Right kidney (tissue), 1 donor: ENCODE measurements at regions not wholly inside any gene's neighbourhood (a gene's known extent, or its start where the extent isn't known, plus 50 kb on each side); places are given as distances from the start of the nearest gene placed in this dataset.

Experiments used
- DNase-seq: peaks from one replicate; pipeline ENCODE4 v3.0.0-alpha.2; 2016

DNA sequence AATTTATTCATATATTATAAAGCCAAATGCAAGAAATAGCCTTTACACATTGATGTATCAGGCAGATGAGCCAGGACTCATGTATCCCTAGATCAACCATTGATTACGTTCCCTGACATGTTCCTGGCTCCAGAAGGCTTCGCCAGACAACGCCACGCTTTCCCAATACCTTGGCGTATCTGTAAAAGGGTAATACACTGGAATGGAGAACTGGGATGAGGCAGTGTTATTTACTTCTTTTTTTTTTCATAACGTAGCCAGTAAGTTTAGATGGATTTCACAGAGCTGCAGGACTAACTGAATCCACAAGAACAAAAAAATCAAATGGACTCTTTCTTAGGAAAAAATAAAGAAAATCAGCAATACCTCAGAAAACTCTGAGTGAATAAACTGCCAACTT, 588.1 kb upstream of the SEMA3D start:
- DNase-seq: no peak

DNA sequence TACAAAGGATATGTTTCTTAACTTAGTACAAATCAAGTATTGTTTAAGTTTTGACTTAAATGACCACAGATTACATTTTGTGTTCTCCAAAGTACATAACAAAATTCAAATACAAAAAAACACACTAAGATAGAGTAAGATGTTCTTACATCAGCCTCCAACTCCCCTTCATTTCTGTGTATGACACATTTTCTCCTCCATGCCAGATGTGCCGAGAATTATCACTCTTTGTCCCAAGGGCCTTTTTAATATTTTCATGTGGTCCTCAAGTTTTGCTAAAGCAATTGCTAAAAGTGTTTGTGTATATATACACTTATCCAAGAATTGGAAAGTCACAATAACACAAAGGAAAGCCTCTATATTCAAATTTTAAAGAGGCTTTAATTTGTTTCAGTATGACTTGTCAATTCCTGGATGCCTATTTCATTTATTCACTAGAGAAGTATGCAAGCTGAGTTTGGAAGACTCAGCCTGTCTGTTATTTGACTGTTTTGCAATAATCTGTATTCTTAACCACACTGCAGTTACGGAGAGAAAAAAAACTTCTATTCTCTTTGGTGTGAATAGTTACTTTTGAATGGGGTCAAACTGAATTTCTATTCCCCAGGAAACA, 586.4 kb upstream of the SEMA3D start:
- DNase-seq: no peak

DNA sequence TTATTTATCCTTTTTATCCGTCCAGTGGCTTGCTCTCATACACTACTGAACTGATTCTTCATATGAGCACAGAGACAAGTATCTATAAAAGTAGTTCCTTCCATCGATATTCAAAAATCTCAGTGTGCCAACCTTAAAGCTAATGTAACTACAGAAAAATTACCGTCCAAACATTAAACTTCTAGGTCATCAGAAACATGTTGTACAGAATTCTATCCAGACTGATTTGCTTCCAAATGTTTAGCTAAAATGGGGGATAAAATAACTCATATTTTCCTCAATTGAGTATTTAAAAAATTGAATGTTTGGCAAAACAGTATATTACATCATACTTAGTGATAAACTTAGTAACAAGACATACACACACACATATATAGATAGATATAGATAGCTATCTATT, 584.7 kb upstream of the SEMA3D start:
- DNase-seq: no peak

DNA sequence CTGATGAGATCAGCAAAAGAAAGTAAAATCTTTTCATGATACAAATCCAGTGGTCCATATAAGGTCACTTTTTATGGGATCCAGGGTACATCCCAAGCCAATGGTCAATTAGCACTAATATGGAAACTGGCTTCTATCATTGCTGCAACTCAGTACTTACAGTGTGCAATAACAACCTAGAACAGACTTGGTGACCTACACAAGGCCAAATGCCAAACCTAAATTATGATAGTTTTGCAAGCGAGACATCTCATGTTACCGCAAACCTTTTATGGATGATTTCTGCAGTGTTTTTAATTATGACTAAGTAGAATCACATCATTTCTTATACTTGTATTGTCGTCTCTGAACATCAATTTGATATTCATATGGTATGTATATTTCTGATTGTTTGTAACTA, 583.5 kb upstream of the SEMA3D start:
- no peak for DNase-seq

DNA sequence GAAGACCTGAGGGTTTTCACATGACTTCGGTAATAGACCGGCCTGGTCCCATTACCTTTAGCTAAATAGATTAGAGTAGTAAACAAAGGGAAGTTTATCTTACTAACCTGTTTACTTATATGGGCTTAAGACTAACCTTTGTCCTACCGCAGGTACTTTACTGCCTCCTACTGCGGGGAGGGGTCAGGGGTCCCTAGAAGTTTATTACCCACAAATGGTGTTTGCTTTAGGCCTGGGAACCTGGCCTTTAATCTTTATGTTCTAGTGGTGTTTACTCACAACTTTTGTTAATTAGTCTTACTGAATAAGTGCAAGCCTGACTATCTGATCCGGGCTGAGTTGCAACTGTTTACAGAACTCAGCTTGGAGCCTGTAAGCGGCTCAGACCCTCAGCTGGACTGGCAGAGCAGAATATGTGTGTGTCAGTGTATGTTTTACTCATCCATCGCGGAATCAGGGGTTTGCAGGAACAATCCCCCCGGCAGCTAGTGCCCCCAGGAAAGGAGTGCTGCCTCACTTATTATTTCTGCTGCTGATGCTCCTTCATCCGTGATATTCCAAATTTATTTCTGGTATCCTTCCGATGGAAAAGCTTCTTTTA, 578.9 kb upstream of the SEMA3D start:
- DNase-seq: no peak

DNA sequence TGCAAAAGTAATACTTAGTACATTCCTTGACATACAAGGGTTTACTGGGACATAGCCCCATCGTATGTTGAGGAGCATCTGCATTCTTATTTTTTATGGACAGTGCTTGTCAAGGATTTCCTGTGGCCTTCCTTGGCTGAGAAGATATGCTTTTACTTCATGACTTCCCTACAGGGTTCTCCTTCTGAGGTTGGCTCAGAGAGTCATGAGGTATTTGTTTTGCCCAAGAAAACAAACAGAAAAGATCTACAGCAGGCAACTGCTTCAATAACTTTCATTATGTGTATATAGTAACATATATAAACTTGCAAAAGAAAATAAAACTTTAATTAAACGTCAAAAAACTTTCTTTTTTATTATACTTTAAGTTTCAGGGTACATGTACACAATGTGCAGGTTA, 577.2 kb upstream of the SEMA3D start:
- no peak for DNase-seq

DNA sequence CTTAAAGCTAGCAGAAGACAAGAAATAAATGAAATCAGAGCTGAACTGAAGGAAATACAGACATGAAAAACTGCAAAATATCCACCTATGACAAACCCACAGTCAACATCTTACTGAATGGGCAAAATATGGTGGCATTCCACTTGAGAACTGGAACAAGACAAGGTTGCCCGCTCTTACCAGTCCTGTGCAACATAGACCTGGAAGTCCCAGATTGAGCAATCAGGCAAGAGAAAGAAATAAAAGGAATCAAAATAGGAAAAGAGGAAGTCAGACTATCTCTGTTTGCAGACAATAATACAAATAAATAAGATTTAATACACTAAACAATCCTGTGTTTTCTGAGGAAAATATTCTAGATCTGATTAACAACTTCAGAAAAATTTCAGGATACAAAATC, 570.5 kb upstream of the SEMA3D start:
- no peak for DNase-seq

DNA sequence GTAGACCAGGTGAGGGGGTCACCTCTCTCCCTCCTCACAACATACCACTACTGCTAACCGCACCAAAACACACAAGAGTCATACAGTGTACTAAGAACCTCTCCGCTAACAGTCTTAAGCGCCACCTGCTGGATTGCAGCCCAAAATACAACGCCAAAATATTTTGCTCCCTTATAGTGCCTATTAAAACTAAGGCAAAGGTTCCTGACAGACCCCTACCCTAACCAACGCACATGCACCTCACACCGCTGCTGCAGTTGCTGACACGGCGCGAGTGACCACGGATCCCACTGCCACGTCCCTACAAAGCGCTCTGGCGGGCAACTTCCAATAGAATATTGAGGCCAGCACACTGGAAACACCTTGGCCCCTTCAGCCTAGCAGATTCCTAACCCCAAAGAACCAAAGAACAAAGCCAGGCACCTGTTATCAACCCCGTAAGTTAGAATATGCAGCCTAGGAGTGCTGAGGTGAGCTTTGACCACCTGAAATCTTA, 563.6 kb upstream of the SEMA3D start:
- no peak for DNase-seq

DNA sequence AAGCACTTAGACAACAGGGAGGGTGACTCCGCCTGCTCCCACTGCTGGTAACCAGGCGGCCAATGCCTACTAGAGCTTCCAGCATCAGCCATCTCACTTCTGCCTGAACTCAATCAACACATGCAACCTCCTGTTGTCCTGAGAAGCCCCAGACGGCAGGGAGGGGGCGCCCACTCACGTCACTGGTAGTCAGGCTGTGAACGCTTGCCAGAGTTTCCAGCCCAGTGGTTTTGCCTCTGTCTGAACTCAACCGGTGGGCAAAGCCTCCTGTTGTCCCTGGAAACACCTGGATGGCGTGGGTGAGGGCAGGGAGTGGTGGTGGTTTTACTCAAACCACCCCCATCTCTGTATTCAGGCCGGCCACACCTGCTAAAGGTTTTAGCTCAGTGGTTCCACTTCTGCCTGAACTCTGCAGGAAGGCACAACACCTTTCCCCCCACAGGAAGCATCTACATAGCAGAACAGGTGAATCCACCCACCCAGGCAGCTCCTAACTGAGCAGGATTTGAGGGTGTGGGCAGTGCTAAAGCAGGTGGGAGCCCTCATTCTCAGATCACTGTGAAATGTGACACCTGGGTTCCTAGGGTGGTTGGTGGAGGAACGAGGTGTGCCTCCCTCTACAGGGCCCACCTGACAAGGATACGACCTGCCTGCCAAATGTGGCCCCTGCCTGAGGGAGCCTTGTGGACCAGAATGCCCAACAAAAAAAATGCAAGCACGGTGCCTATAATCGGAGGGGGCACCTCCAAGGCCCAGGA, 563.0 kb upstream of the SEMA3D start:
- DNase-seq: no peak

DNA sequence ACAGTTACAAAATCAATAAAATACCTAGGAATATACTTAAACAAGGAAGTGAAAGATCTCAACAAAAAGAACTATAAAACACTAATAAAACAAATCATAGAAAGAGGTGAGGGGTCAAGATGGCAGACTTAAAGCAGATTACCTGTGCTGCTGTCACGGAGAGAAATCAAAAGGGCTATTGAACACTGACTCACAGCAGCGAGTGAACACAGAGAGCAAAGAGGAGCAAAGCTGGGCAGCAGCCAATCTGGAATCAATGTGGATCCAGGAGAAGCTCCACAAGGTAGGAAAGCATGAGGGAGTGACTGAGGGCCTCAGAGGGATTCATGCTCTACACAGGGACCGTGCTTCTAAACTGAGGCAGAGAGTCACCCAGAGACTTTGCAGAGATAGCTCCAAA, 562.0 kb upstream of the SEMA3D start:
- DNase-seq: no peak

DNA sequence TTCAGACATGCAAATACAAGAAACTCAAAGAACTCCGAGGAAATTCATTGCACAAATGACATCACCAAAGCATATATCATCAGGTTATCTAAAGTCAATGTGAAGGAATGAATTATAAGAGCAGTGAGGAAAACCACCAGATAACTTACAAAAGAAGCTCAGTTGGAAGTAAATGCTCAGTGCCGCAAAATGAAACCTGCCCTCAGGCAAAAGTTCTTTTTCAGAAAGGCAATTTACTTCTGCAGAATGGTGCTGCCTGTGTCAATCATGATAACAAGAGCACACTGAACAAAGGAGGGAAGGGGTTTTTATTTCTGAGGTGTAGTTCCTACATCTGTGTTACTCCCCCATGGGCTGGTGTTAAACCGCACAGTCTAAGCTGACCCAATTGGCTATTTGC, 550.6 kb upstream of the SEMA3D start:
- DNase-seq: no peak

DNA sequence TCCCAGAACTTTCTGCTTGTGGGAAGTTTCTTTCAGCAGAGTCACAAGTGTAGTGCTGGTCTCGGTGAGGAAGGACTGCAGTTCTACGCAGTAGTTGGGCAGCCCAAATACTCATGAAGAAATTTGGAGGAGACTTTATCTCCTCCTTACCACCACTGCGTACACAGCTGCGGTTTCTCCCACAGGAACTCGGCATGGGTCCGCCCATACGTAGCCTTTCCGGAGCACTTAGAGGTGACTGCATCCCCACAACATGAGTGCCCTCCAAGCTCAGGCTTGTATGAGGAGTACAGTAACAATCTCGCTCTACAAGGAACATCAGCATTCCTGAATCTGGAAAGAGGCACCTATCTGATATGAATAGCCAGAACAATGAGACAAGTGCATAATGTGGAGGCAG, 549.2 kb upstream of the SEMA3D start:
- no peak for DNase-seq

DNA sequence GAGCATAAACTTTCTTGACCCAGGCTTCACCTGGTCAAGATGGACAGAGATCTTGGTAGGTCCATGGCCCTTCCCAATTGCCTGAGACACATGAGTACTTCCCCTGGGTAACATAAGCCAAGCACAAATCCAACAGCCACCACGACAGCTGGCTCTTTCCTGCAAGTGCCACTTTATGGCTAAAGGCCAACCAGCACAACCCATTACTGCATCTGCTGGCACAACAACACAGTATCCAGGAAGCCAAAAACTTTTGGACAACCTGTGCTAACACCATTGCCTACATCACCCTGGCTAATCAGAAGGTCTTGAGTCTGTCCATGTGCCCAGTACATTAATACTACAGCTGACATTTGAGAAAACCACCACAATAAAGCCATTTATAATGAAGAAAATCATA, 548.0 kb upstream of the SEMA3D start:
- DNase-seq: no peak

DNA sequence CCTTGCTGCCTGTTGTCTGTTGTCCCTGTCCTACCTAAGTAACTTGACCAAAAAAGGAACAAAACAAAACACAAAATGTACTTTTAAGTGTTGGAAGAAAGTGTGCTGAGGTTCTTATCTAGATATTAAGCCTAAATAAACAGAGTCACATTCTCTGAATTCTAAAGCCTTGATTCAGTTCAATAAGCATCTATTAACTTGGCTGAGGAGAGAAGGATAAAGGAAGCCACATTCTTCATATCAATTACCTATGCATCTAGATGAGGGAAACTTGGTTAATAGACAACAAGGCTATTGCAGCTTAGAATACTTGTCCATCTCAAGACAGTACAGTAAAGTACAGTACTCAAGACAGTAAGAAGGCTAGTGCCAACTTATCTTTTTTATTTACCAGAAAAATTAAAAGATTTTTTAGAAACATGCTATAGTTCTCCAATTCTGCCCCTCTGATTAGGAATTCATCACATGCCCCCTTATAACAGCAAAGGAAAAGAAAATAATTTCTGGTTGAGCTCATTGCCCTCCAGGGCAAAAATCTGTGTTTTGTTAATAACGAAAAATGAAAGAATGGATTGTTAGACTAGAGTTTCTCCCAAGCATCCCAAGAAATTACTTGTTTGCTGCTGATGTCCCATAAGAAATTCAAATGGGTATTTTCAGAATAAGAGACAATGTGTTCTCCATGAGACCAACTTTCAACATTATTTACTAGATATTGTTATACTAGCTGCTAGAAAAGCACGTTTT, 546.5 kb upstream of the SEMA3D start:
- DNase-seq: no peak

DNA sequence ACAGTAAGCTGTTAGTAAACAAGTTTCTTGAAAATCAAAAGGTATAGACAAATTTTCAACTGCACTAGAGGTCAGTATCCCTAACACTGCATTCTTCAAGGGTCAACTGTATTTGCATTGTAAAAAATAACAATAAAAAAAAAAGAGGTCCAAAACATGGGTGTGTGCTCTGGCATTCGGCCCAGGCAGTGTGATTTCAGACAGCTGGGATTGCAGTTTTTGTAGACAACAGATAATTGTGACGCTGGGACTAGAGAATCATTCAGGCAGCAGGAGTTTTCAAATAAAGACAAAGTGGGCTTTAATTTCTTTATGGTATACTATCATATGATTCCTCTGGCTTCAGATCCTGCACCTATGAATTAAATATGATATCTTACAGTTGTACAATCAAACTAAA, 543.2 kb upstream of the SEMA3D start:
- DNase-seq: no peak

DNA sequence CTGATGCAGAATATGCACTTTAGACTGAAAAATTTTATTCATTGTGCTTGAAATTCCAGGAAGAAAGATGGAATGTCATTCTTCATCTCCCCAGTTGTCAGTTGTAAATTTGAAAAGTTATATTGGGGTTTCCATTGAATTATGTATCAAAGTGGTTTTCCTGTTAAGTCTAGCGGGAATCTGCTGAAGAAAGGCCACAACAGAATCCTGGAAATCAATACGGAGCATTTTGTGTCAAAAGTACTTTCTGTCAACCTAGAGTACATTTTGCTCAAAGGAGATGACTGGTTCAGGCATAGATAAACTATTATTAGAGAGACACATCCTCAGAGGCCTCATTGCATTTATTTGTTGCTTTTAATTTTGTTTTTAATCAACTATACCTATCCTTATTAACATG, 538.2 kb upstream of the SEMA3D start:
- no peak for DNase-seq

DNA sequence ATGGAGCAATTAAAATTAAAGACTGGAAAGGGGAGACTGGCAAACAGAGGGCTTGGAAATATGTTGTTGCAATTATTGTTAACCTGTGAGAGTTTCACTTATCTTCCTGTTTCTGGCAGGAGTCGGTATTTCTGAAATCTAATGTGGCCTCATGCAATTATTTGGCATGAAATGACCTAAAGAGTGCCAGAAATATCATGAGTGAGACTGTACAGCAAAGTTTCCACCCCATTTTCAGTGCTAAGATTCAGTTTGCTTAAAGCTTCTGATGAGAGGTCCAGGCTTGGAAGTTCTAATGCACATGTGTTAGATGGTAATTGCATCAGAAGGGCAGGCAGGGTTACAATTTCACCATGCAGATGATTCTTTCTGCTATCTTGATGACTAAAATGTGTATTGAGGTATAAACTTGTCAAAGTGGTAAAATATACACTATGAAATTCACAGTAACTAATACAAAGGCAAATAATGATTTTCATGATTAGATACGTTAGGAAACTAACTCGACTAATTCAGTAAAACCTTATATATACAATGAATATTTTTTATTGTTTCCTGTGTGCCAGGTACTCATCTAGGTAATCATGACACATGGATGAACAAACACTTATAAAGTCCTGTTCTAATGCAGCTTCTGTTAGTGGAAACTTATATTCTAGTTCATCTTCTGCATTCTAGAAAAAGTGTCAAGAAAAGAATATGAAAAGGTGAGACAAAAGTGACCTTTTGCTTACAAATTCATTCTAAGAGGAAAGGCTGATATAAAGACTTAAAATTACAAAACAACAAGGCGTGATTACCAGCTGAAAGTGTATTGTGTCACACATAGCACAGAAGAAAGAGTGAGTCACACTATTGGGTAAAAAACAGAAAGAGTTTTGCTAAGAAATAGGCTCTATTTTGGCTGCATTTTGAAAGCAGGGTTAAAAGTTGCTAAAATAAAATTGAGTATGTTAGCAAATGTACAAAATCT, 533.4 kb upstream of the SEMA3D start:
- peak; percentile 8 for DNase-seq

DNA sequence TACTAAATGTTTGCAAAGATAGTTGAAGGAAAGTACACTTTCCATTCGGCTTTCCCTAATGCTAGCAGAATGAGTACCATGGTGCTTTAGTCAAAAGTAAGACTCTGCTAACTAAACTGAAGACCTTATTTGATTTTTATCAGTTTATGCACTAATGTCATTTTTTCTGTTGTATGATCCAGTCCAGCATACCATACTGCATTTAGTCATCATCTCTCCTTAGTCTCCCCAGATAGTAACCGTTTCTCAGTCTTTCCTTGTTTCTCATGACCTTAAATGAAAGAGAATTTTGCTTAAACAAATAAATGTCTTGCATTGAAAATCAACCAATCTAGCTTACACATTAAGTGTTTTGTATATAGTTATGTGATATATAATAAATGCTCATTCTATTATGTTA, 529.5 kb upstream of the SEMA3D start:
- DNase-seq: no peak

DNA sequence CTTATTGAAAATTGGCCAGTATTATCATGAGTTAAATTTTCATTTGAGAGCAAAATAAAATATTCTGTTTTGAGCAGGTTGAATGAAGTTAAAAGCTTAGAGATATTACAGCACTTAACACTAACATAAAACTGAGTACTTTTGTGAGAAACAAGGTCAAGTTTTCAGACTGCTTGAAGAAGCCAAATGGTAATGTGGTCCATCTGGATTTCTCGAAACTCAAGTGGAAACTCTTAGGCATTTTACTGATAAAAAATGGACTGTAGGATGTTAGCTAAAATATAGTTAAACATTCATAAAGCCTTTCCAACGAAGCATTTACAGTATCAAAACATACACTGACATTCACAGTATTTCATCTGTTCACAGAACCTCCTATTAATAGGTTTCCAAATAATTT, 528.1 kb upstream of the SEMA3D start:
- DNase-seq: no peak

DNA sequence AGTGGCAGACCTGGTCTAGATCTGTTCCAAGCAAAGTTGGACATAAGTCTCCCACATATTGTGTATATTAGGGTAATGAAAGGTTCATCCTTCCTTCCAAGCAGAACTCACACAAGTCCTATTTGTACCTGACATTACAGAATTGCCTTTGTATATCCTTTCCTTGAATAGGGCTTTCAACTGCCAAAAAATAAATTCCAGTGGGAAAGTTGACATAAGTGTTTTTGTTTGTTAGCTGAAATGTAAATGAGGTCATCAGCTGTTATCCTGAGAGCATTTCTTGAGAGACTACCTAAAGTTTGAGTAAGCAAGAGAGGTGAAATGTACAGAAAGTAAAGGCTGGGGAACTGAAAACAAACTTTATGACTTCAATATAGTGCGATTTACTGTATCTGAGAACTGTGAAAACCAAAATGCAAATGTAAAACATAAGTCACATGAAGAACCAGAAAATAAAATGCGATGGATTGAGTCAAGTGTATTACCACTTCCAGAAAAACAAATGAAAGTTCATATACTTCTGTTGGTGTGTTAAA, 527.3 kb upstream of the SEMA3D start:
- no peak for DNase-seq

DNA sequence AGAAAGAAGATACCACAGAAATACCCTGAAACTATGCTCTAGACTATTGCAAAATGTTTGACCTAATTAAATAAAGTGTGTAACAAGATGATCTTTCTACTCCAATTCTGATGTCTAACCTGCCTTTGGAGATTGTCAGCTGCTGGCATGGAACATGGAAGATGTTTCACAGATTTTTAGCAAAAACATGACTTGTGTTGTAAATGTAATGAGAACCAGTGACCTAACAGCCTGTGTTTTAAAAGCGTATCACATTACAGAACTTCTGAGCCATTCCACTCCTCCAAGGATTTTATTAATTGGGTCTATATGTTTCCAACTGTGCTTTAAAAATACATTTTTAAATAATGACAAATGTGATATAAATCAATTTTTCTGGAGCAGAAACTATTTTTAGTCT, 526.3 kb upstream of the SEMA3D start:
- DNase-seq: no peak

DNA sequence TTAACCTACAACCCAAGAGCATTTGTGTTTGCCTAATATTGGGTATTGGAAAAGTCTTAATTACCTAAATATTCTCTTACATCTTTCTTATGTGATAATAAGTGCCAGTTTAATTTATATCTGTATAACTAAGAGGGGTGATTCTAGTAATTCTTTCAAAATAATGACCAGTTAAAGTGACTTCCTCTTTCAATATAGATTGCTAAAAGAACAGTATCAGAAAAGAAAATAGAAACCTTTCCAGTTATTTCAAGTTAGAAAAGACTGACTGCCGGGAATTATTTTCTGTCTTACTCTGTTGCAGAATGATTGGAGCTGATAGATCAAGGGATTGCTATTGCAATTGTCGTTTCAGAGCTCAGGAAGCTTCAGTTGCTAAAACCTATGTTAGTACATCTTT, 525.0 kb upstream of the SEMA3D start:
- no peak for DNase-seq
